GM12864 (cell line): ENCODE measurements at regions not wholly inside any gene's neighbourhood (a gene's known extent, or its start where the extent isn't known, plus 50 kb on each side); places are given as distances from the start of the nearest gene placed in this dataset.

Experiments
- DNase-seq: peaks from one replicate; pipeline ENCODE4 v3.0.0-alpha.2; 2011; ENCODE audit warnings: low read depth
- H3K4me3 ChIP-seq: 2 replicates; pipeline ENCODE4 v1.5.1; 2011; ENCODE audit warnings: mild to moderate bottlenecking, low read depth, low read length, control low read depth
- TF ChIP-seq, protein P1 (sequence below): IDR thresholded peaks from 2 replicates; pipeline ENCODE4 v1.5.1; 2011; ENCODE audit warnings: low read depth, mild to moderate bottlenecking, moderate library complexity, low read length, control low read depth, inconsistent platforms; ENCODE audit errors: missing control alignments

DNA sequence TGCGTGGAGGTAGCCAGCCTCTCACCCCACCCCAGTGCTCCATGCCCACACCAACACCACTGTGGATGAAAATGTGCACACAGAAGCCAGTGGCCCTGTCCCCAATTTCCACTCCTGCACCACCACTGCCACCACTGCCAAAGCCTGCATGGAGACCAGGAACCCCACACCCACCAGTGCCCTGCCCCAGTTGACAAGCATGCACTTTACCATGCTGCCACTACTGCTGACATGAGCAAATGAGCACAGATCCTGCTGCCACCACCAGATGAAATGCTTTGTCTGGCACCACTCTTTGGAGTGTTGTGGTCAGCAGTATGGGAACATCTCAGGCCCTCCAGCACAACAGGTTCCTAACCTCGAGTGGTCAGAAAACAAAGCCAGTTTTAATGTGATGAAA is 104.1 kb downstream of the ATXN7L3B start:
- TF ChIP-seq, protein P1, sequence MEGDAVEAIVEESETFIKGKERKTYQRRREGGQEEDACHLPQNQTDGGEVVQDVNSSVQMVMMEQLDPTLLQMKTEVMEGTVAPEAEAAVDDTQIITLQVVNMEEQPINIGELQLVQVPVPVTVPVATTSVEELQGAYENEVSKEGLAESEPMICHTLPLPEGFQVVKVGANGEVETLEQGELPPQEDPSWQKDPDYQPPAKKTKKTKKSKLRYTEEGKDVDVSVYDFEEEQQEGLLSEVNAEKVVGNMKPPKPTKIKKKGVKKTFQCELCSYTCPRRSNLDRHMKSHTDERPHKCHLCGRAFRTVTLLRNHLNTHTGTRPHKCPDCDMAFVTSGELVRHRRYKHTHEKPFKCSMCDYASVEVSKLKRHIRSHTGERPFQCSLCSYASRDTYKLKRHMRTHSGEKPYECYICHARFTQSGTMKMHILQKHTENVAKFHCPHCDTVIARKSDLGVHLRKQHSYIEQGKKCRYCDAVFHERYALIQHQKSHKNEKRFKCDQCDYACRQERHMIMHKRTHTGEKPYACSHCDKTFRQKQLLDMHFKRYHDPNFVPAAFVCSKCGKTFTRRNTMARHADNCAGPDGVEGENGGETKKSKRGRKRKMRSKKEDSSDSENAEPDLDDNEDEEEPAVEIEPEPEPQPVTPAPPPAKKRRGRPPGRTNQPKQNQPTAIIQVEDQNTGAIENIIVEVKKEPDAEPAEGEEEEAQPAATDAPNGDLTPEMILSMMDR, result no peak
- DNase-seq, result no peak
- H3K4me3 ChIP-seq, result no peak overlapping the region

DNA sequence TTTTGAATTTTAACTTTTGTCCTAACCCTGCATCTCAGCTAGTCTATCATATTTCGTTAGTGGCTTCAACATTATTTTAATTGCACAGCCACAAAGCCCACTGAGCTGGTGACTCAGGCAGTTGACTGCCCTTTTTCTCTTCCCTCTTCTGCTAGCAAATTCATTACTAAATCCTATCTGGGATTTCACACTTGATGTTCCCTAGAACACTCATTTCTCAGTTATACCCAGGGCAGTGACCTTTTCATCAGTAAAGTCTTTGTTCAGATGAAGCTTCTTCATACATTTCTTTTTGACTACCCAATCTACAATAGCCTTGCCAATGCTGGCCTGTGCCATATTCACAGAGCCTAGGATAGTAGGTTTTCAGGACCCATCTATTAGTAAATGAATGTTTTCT is 107.0 kb downstream of the ATXN7L3B start:
- TF ChIP-seq, protein P1, result no peak
- no peak for DNase-seq
- no peak overlapping the region for H3K4me3 ChIP-seq

GRCh38 chr12:74646831-74647230 is 109.2 kb downstream of the ATXN7L3B start:
- TF ChIP-seq, protein P1, result no peak
- no peak for DNase-seq

GRCh38 chr12:74647256-74647655 is 109.6 kb downstream of the ATXN7L3B start:
- TF ChIP-seq, protein P1, result no peak
- H3K4me3 ChIP-seq, result no peak overlapping the region
- no peak for DNase-seq

More at GRCh38 chr12:74646831-74647230, 109.2 kb downstream of the ATXN7L3B start:
- H3K4me3 ChIP-seq, result no peak overlapping the region

- TF ChIP-seq, protein P1, result no peak
- H3K4me3 ChIP-seq, result no peak overlapping the region
- no peak for DNase-seq
Observed at GRCh38 chr12:74656251-74656650, 118.6 kb downstream of the ATXN7L3B start.

DNA sequence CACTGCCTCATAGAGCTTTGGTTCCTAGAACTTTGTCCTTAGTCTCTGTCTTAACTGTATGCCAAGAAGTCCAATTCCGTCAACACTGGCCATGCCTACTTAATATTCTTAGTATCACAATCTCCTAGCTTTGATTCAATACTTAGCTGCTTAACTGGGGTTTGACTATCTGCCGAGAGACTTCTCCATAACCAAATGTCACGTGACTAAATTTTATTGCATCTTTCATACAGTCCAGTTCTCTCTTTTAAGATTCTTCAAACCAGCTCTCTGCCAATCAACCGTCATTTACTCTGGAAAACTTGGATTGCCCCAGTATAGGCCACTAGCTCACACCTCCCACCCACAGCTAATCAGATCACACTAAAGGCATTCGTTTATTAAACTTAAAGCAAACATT is 122.8 kb downstream of the ATXN7L3B start:
- no peak for DNase-seq
- no peak overlapping the region for H3K4me3 ChIP-seq
- TF ChIP-seq, protein P1, result no peak

GRCh38 chr12:74663958-74664357 is 126.3 kb downstream of the ATXN7L3B start:
- TF ChIP-seq, protein P1, result no peak
- DNase-seq, result no peak
- no peak overlapping the region for H3K4me3 ChIP-seq
